ENCODE measurements at regions not wholly inside any gene's neighbourhood (a gene's known extent, or its start where the extent isn't known, plus 50 kb on each side); places are given as distances from the start of the nearest gene placed in this dataset.

GRCh38 chr6:23089981-23090380 lies 520.6 kb downstream of the HDGFL1 start:
- TF ChIP-seq CTCF (conservative IDR thresholded peaks at IDR 0.05 in 1 of 2, IDR thresholded peaks at IDR 0.05 in 1 of 2; ENCODE audit: low read depth in 1 of 2, low read length in 2 of 2) (no peak), EZH2 (IDR thresholded peaks at IDR 0.05; ENCODE audit: low read length, missing control alignments) (no peak)
